Glutamatergic neuron (in vitro differentiated cells): ENCODE measurements at regions not wholly inside any gene's neighbourhood (a gene's known extent, or its start where the extent isn't known, plus 50 kb on each side); places are given as distances from the start of the nearest gene placed in this dataset.

Experiments
- DNase-seq: peaks from one replicate; pipeline ENCODE4 v3.0.0; 2022
- H3K27ac Mint-ChIP-seq: one replicate; pipeline ENCODE4 v1.8.0; 2020; ENCODE audit warnings: mild to moderate bottlenecking, mixed read lengths, inconsistent platforms; ENCODE audit not compliant: unreplicated experiment
- H3K27me3 Mint-ChIP-seq: one replicate; pipeline ENCODE4 v1.8.0; 2020; ENCODE audit warnings: mild to moderate bottlenecking, moderate library complexity, mixed read lengths, inconsistent platforms; ENCODE audit not compliant: unreplicated experiment
- H3K36me3 Mint-ChIP-seq: one replicate; pipeline ENCODE4 v1.8.0; 2020; ENCODE audit warnings: mild to moderate bottlenecking, mixed read lengths, inconsistent platforms; ENCODE audit not compliant: unreplicated experiment
- H3K4me1 Mint-ChIP-seq: one replicate; pipeline ENCODE4 v1.8.0; 2020; ENCODE audit warnings: mild to moderate bottlenecking, low read depth, mixed read lengths, inconsistent platforms; ENCODE audit not compliant: unreplicated experiment
- H3K4me3 Mint-ChIP-seq: one replicate; pipeline ENCODE4 v1.8.0; 2020; ENCODE audit warnings: mild to moderate bottlenecking, mixed read lengths, inconsistent platforms; ENCODE audit not compliant: unreplicated experiment
- H3K9me3 Mint-ChIP-seq: one replicate; pipeline ENCODE4 v1.8.0; 2020; ENCODE audit warnings: mild to moderate bottlenecking, moderate library complexity, mixed read lengths, inconsistent platforms; ENCODE audit not compliant: unreplicated experiment
- CTCF ChIP-seq: fragments of 200-600 bp; sonication (generic); IDR thresholded peaks from one replicate; pipeline ENCODE4 v1.5.0; 2021; ENCODE audit not compliant: partially characterized antibody, unreplicated experiment

DNA sequence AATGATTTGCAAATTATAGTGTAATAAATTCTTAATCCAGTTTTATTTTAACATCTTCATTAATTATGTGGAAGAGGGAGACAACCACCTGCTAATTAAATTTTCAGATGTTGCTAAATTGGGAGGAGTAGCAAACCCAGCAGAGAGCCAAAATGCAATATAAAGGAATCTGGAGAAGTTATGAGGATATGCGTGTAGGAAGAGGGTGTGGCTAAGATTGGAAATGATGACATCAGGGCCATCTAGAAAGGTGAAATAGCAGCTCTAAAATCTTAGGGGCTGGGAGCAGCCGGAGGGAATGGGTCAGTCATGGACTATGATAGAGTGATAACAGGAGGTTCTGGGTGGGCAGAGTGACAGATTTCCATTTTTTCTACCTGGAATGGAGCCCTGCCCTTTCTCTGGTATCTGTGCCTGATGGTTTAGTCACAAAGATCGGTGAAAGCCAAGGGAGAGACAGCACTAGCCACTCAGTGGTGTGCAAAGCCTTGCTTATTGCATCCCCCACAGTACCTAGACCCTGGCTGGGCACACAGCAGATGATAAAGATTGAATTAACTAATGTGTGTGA is 379.2 kb upstream of the CELF4 start:
- no peak for DNase-seq
- no peak overlapping the region for H3K4me3 Mint-ChIP-seq
- no peak overlapping the region for H3K27ac Mint-ChIP-seq
- H3K4me1 Mint-ChIP-seq, result no peaks in the 10 kb centered on the region
- H3K36me3 Mint-ChIP-seq, result no peaks in the 10 kb centered on the region
- no peak for TF ChIP-seq CTCF
- H3K9me3 Mint-ChIP-seq, result no peaks in the 10 kb centered on the region
- H3K27me3 Mint-ChIP-seq, result peaks cover 1% of the 10 kb centered on the region

DNA sequence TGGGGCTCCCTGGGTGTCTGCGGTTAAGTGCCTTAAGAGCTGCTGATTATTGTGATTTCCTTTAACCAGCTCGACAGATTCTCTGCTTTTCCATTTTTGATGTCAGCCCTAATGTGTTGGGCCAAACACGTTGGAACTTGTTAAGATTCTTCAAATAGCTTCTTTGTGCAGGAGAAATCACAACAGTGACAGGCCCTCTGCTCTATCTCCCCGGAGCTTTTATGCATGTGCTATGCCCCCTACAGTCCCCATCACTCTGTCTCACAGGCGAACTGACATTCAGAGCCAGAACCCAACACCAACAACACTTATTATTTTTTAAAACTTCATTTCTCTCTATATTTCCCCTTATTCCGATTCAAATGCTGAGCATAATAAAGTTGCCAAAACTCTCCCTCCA is 371.7 kb upstream of the CELF4 start:
- DNase-seq, result no peak
- no peak for TF ChIP-seq CTCF
- Mint-ChIP-seq H3K27ac (no peak overlapping the region), H3K4me1 (no peaks in the 10 kb centered on the region), H3K27me3 (no peaks in the 10 kb centered on the region), H3K36me3 (peaks cover 6% of the 10 kb centered on the region), H3K4me3 (no peak overlapping the region), H3K9me3 (no peaks in the 10 kb centered on the region)

DNA sequence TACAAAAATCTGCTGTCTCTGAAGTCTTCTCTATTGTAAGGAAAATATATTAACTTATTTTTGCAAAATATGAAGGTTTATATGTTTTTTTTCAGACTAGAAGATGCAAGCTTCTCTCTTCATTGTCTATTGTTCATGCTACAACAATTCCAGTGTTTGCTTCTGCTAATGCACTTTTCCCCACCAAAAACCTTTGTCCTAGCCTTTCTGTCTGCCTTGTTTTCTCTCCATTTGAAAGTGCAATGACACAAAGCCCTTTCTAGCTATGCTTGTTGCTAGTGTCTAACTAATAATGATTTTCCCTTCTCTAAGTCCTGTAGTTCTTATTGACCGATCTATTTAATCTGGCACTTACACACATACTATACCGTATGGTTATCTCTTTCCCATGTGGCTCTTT is 369.5 kb upstream of the CELF4 start:
- H3K4me3 Mint-ChIP-seq, result no peak overlapping the region
- TF ChIP-seq CTCF, result no peak
- H3K4me1 Mint-ChIP-seq, result no peaks in the 10 kb centered on the region
- H3K27me3 Mint-ChIP-seq, result no peaks in the 10 kb centered on the region
- peaks cover 6% of the 10 kb centered on the region for H3K36me3 Mint-ChIP-seq
- H3K27ac Mint-ChIP-seq, result no peak overlapping the region
- DNase-seq, result no peak
- H3K9me3 Mint-ChIP-seq, result no peaks in the 10 kb centered on the region

GRCh38 chr18:37930640-37931039 is 365.0 kb upstream of the CELF4 start:
- Mint-ChIP-seq H3K27me3 (no peaks in the 10 kb centered on the region), H3K4me3 (no peak overlapping the region), H3K27ac (no peak overlapping the region), H3K9me3 (no peaks in the 10 kb centered on the region), H3K36me3 (no peaks in the 10 kb centered on the region), H3K4me1 (no peaks in the 10 kb centered on the region)
- no peak for DNase-seq
- TF ChIP-seq CTCF, result no peak

DNA sequence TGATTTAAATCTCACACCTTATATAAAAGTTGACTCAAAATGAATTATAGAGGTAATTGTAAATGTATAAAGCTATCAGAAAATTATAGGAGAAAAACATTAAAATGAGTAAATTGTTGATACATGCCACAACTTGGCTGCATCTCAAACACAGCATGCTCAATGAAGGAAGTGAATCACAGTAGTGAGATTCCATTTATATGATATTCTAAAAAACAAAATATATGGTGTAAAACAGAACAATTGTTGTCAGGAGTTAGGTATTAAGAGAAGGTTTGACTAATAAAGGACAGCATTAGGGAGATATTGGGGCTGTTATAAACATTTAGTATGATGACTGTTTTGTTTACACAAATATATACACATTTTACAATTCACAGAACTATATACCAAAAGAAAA is 356.6 kb upstream of the CELF4 start:
- no peaks in the 10 kb centered on the region for H3K4me1 Mint-ChIP-seq
- no peak overlapping the region for H3K27ac Mint-ChIP-seq
- H3K9me3 Mint-ChIP-seq, result no peaks in the 10 kb centered on the region
- H3K4me3 Mint-ChIP-seq, result no peak overlapping the region
- no peaks in the 10 kb centered on the region for H3K27me3 Mint-ChIP-seq
- DNase-seq, result no peak
- H3K36me3 Mint-ChIP-seq, result no peaks in the 10 kb centered on the region
- TF ChIP-seq CTCF, result no peak
